Testis (tissue), 2 donors: ENCODE measurements at regions not wholly inside any gene's neighbourhood (a gene's known extent, or its start where the extent isn't known, plus 50 kb on each side); places are given as distances from the start of the nearest gene placed in this dataset.

Experiments
- CTCF ChIP-seq, 3 experiments: fragments of 450-650 bp in 2 of 3; fragments of 200-600 bp in 1 of 3; sonication (generic) in 1 of 3; IDR thresholded peaks; one replicate each; pipeline ENCODE4 v1.5.1; 2016 to 2019; ENCODE audit warnings: antibody characterized with exemption in 3 of 3, mild to moderate bottlenecking in 2 of 3, moderate library complexity in 1 of 3
- POLR2A ChIP-seq: fragments of 450-650 bp; IDR thresholded peaks from one replicate; pipeline ENCODE4 v1.6.1; 2017; ENCODE audit warnings: antibody characterized with exemption, mild to moderate bottlenecking, moderate library complexity

GRCh38 chr22:48577014-48577690, 1250.5 kb downstream of the BRD1 start:
- no peak for TF ChIP-seq CTCF (IDR thresholded peaks at IDR 0.05)
- TF ChIP-seq POLR2A: no peak
